Vagina (tissue), 2 donors: ENCODE measurements at regions not wholly inside any gene's neighbourhood (a gene's known extent, or its start where the extent isn't known, plus 50 kb on each side); places are given as distances from the start of the nearest gene placed in this dataset.

Source experiments
- DNase-seq, 2 donors: peaks; one replicate each; pipeline ENCODE4 v3.0.0-alpha.2; 2017; ENCODE audit errors: extremely low spot score in 2 of 2
- H3K27ac ChIP-seq: fragments of 200-600 bp; sonication (generic); one replicate; pipeline ENCODE4 v1.5.1; 2019
- H3K27me3 ChIP-seq: fragments of 200-600 bp; sonication (generic); one replicate; pipeline ENCODE4 v1.5.1; 2019
- H3K36me3 ChIP-seq, 2 donors: fragments of 200-600 bp; sonication (generic); one replicate each; pipeline ENCODE4 v1.5.1; 2017 to 2019
- H3K4me1 ChIP-seq: fragments of 200-600 bp; sonication (generic); one replicate; pipeline ENCODE4 v1.5.1; 2019
- H3K4me3 ChIP-seq, 2 donors: fragments of 200-600 bp; sonication (generic); 1 replicate in 1 of 2; 2 replicates in 1 of 2; pipeline ENCODE4 v1.5.1; 2016 to 2019
- H3K9me3 ChIP-seq: fragments of 200-600 bp; sonication (generic); one replicate; pipeline ENCODE4 v1.5.1; 2019
- POLR2A ChIP-seq, 2 donors: fragments of 450-650 bp; IDR thresholded peaks; one replicate each; pipeline ENCODE4 v1.6.1; 2017; ENCODE audit warnings: antibody characterized with exemption in 2 of 2, mild to moderate bottlenecking in 2 of 2, moderate library complexity in 2 of 2
- POLR2AphosphoS5 ChIP-seq, 2 donors: sonication (generic); formaldehyde crosslinking; IDR thresholded peaks; one replicate each; pipeline ENCODE4 v1.9.0; 2017; ENCODE audit warnings: antibody characterized with exemption in 2 of 2, mild to moderate bottlenecking in 2 of 2, low read depth in 1 of 2; ENCODE audit not compliant: insufficient read depth in 1 of 2
- intact Hi-C: fragments of 100-400 bp; cut with DNase I; formaldehyde crosslinking; loops from one replicate; pipeline ENCODE4 v1.15.1; 2023
- TF ChIP-seq, protein P1 (sequence below), 3 experiments: fragments of 450-650 bp in 2 of 3; fragments of 200-600 bp in 1 of 3; sonication (generic) in 1 of 3; IDR thresholded peaks; one replicate each; pipeline ENCODE4 v1.5.1; 2017 to 2019; ENCODE audit warnings: antibody characterized with exemption in 3 of 3, mild to moderate bottlenecking in 2 of 3, moderate library complexity in 2 of 3

- intact Hi-C loops = no loop called here
- DNase-seq = no peak
- Histone ChIP-seq H3K27ac (no peak overlapping the region), H3K9me3 (peaks cover 4% of the 10 kb centered on the region), H3K4me3 (no peak overlapping the region), H3K4me1 (no peaks in the 10 kb centered on the region), H3K36me3 (no peaks in the 10 kb centered on the region), H3K27me3 (no peaks in the 10 kb centered on the region)
- no peak for TF ChIP-seq POLR2A (IDR thresholded peaks at IDR 0.05)
- TF ChIP-seq POLR2AphosphoS5 (IDR thresholded peaks at IDR 0.05; ENCODE audit: insufficient read depth in 1 of 2, low read depth in 1 of 2) = no peak
- TF ChIP-seq, protein P1, sequence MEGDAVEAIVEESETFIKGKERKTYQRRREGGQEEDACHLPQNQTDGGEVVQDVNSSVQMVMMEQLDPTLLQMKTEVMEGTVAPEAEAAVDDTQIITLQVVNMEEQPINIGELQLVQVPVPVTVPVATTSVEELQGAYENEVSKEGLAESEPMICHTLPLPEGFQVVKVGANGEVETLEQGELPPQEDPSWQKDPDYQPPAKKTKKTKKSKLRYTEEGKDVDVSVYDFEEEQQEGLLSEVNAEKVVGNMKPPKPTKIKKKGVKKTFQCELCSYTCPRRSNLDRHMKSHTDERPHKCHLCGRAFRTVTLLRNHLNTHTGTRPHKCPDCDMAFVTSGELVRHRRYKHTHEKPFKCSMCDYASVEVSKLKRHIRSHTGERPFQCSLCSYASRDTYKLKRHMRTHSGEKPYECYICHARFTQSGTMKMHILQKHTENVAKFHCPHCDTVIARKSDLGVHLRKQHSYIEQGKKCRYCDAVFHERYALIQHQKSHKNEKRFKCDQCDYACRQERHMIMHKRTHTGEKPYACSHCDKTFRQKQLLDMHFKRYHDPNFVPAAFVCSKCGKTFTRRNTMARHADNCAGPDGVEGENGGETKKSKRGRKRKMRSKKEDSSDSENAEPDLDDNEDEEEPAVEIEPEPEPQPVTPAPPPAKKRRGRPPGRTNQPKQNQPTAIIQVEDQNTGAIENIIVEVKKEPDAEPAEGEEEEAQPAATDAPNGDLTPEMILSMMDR (IDR thresholded peaks at IDR 0.05) = no peak
Measured at GRCh38 chr14:104244221-104245011, 106.0 kb downstream of the KIF26A start.

- intact Hi-C loops = no loop called here
- no peak for DNase-seq
Measured at GRCh38 chr14:104245075-104245474, 106.7 kb downstream of the KIF26A start.

DNA sequence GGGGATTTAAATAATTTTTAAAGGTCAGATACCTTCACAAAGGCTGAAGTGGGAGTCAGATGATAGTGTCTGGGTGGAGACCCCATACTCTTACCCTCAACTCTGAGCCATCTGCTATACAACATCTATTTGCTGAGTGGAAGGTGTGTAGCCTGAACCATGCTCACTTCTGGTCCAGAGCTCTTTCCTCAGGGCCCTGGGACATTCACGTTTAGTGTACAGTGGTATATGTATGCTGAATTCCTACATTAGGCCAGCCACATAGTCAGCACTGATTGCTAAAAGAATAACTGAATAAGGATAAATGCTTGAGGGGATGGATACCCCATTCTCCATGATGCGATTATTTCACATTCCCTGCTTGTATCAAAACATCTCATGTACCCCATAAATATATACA is 107.3 kb downstream of the KIF26A start:
- H3K36me3 ChIP-seq = no peaks in the 10 kb centered on the region
- H3K9me3 ChIP-seq = peaks cover 4% of the 10 kb centered on the region
- no peak overlapping the region for H3K27ac ChIP-seq
- intact Hi-C loops = no loop called here
- no peak for DNase-seq
- H3K27me3 ChIP-seq = no peaks in the 10 kb centered on the region
- H3K4me3 ChIP-seq = no peak overlapping the region
- no peak for TF ChIP-seq POLR2A (IDR thresholded peaks at IDR 0.05)
- H3K4me1 ChIP-seq = no peaks in the 10 kb centered on the region

More at GRCh38 chr14:104245075-104245474, 106.7 kb downstream of the KIF26A start:
- no peaks in the 10 kb centered on the region for H3K27me3 ChIP-seq
- no peaks in the 10 kb centered on the region for H3K36me3 ChIP-seq
- TF ChIP-seq POLR2A (IDR thresholded peaks at IDR 0.05) = no peak
- peaks cover 4% of the 10 kb centered on the region for H3K9me3 ChIP-seq
- H3K27ac ChIP-seq = no peak overlapping the region
- H3K4me3 ChIP-seq = no peak overlapping the region
- no peaks in the 10 kb centered on the region for H3K4me1 ChIP-seq

GRCh38 chr14:104246401-104247335 is 108.3 kb downstream of the KIF26A start:
- Histone ChIP-seq H3K9me3 (peaks cover 4% of the 10 kb centered on the region), H3K27ac (no peak overlapping the region), H3K4me1 (no peaks in the 10 kb centered on the region), H3K27me3 (no peaks in the 10 kb centered on the region), H3K36me3 (no peaks in the 10 kb centered on the region), H3K4me3 (no peak overlapping the region)
- DNase-seq = no peak
- intact Hi-C loops = no loop called here
- TF ChIP-seq POLR2A (IDR thresholded peaks at IDR 0.05) (no peak), POLR2AphosphoS5 (IDR thresholded peaks at IDR 0.05; ENCODE audit: insufficient read depth in 1 of 2, low read depth in 1 of 2) (no peak)
- TF ChIP-seq, protein P1 (IDR thresholded peaks at IDR 0.05) = no peak

DNA sequence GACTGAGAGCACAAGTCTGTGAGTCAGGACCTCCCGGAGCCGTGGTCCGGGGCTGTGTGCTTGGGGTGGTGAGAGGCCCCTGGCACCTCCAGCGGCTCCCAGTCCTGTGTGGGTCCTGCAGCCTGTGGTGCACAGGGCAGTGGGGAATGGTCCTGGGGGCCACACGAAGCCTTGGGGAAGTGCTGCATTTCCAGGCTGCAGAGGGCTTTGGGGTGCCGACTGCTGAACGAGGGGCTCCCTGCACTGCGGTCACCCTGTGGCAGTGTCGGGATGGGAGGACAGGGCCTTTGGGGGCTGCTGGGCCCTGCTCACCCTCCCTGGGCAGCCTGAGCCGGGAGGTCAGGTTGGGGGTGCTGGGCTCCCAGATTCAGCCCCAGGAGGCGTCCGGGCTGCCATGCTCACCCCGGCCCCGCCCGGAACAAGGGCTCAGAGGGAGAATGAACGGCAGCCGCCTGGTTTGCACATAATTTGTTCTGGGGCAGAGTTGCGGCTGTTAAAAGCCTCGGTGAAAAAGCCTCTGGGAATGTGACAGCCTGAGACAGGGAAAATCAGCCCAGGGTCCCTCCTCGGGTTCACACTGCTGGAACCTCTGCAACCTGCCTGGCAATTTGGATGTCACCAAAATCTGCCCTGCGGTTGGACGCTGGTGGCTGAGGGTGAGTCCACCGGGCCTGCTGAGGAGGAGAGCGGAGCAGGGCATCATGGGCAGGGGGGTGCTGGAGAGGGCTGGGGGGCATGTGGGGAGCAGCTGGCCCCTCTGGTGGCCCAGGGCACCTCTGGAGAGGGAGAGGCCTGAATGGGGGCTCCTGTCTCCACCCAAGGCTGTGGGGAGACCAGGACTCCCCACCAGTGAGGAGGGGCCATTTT is 109.2 kb downstream of the KIF26A start:
- TF ChIP-seq, protein P1 (IDR thresholded peaks at IDR 0.05) = no peak
- TF ChIP-seq POLR2AphosphoS5 (IDR thresholded peaks at IDR 0.05; ENCODE audit: insufficient read depth in 1 of 2, low read depth in 1 of 2) (no peak), POLR2A (IDR thresholded peaks at IDR 0.05) (no peak)
- no peak overlapping the region for H3K27ac ChIP-seq
- no peak overlapping the region for H3K4me3 ChIP-seq
- H3K36me3 ChIP-seq = no peaks in the 10 kb centered on the region
- H3K9me3 ChIP-seq = peaks cover 4% of the 10 kb centered on the region
- intact Hi-C loops = no loop called here
- DNase-seq = no peak
- H3K27me3 ChIP-seq = no peaks in the 10 kb centered on the region
- H3K4me1 ChIP-seq = no peaks in the 10 kb centered on the region
